Activated naive CD8-positive, alpha-beta T cell treated with anti-CD3 and anti-CD28 coated beads, Interleukin-2, amount 50 U/mL, for 24 hours (primary cell): ENCODE measurements at regions not wholly inside any gene's neighbourhood (a gene's known extent, or its start where the extent isn't known, plus 50 kb on each side); places are given as distances from the start of the nearest gene placed in this dataset.

Experiments used
- ATAC-seq: fragments of 150-1000 bp; cut with Tn5 transposase; one replicate; pipeline ENCODE4 v1.10.0; 2021
- DNase-seq: peaks from one replicate; pipeline ENCODE4 v3.0.0; 2021
- H3K27ac Mint-ChIP-seq: one replicate; pipeline ENCODE4 v1.8.0; 2021; ENCODE audit warnings: mild to moderate bottlenecking, mixed read lengths
- H3K27me3 Mint-ChIP-seq: one replicate; pipeline ENCODE4 v1.8.0; 2021; ENCODE audit warnings: mixed read lengths
- H3K36me3 Mint-ChIP-seq: one replicate; pipeline ENCODE4 v1.8.0; 2021; ENCODE audit warnings: low read depth, mixed read lengths
- H3K4me1 Mint-ChIP-seq: one replicate; pipeline ENCODE4 v1.8.0; 2021; ENCODE audit warnings: mixed read lengths
- H3K4me3 Mint-ChIP-seq: one replicate; pipeline ENCODE4 v1.8.0; 2021; ENCODE audit warnings: mild to moderate bottlenecking, moderate library complexity, mixed read lengths
- H3K9me3 Mint-ChIP-seq: one replicate; pipeline ENCODE4 v1.8.0; 2021; ENCODE audit warnings: mixed read lengths

- ATAC-seq (peak; percentile 70), DNase-seq (peak; percentile 58)
- Mint-ChIP-seq H3K4me1 (no peaks in the 10 kb centered on the region), H3K4me3 (no peak overlapping the region), H3K27me3 (peaks cover 32% of the 10 kb centered on the region), H3K9me3 (no peaks in the 10 kb centered on the region), H3K27ac (no peak overlapping the region), H3K36me3 (no peaks in the 10 kb centered on the region)
These were observed 104.7 kb downstream of the MRM1 start for GRCh38 chr17:36705874-36706731.

- no peaks in the 10 kb centered on the region for H3K36me3 Mint-ChIP-seq
- DNase-seq (no peak), ATAC-seq (no peak)
- H3K27ac Mint-ChIP-seq = no peak overlapping the region
- H3K4me1 Mint-ChIP-seq = no peaks in the 10 kb centered on the region
- peaks cover 19% of the 10 kb centered on the region for H3K27me3 Mint-ChIP-seq
- no peak overlapping the region for H3K4me3 Mint-ChIP-seq
- no peaks in the 10 kb centered on the region for H3K9me3 Mint-ChIP-seq
These were observed 106.5 kb downstream of the MRM1 start for GRCh38 chr17:36707904-36708303.

GRCh38 chr17:36714789-36715188 lies 113.4 kb downstream of the MRM1 start:
- H3K9me3 Mint-ChIP-seq = no peaks in the 10 kb centered on the region
- no peak for DNase-seq
- no peaks in the 10 kb centered on the region for H3K36me3 Mint-ChIP-seq
- peaks cover 2% of the 10 kb centered on the region for H3K27me3 Mint-ChIP-seq
- no peaks in the 10 kb centered on the region for H3K4me1 Mint-ChIP-seq
- no peak for ATAC-seq
- H3K4me3 Mint-ChIP-seq = no peak overlapping the region
- H3K27ac Mint-ChIP-seq = no peak overlapping the region

- no peak for ATAC-seq
- Mint-ChIP-seq H3K27ac (no peak overlapping the region), H3K27me3 (peaks cover 2% of the 10 kb centered on the region), H3K4me3 (no peak overlapping the region), H3K4me1 (peaks cover 11% of the 10 kb centered on the region), H3K9me3 (no peaks in the 10 kb centered on the region), H3K36me3 (no peaks in the 10 kb centered on the region)
- DNase-seq = no peak
These were observed 114.6 kb downstream of the MRM1 start for GRCh38 chr17:36715951-36716350.

GRCh38 chr17:36717088-36717487 lies 115.7 kb downstream of the MRM1 start:
- Mint-ChIP-seq H3K4me1 (peaks cover 21% of the 10 kb centered on the region), H3K4me3 (no peak overlapping the region), H3K27ac (no peak overlapping the region), H3K9me3 (no peaks in the 10 kb centered on the region), H3K27me3 (peaks cover 2% of the 10 kb centered on the region), H3K36me3 (no peaks in the 10 kb centered on the region)
- ATAC-seq (no peak), DNase-seq (no peak)

GRCh38 chr17:36720131-36720530 lies 118.7 kb downstream of the MRM1 start:
- peaks cover 2% of the 10 kb centered on the region for H3K27me3 Mint-ChIP-seq
- peak overlapping the region; percentile 13 for H3K27ac Mint-ChIP-seq
- peaks cover 47% of the 10 kb centered on the region for H3K4me1 Mint-ChIP-seq
- DNase-seq (no peak), ATAC-seq (no peak)
- H3K4me3 Mint-ChIP-seq = no peak overlapping the region
- H3K9me3 Mint-ChIP-seq = no peaks in the 10 kb centered on the region
- no peaks in the 10 kb centered on the region for H3K36me3 Mint-ChIP-seq

- Mint-ChIP-seq H3K27ac (peak overlapping the region; percentile 98), H3K9me3 (no peaks in the 10 kb centered on the region), H3K4me3 (peak overlapping the region; percentile 80), H3K27me3 (peaks cover 2% of the 10 kb centered on the region), H3K36me3 (no peaks in the 10 kb centered on the region), H3K4me1 (peaks cover 60% of the 10 kb centered on the region)
- DNase-seq = no peak
- peak; percentile 75 for ATAC-seq
These were observed 120.3 kb downstream of the MRM1 start for GRCh38 chr17:36721560-36722120.

GRCh38 chr17:36722121-36722902 lies 120.9 kb downstream of the MRM1 start:
- DNase-seq (peak; percentile 83), ATAC-seq (peak; percentile 94)
- H3K4me3 Mint-ChIP-seq = peak overlapping the region; percentile 80
- peak overlapping the region; percentile 98 for H3K27ac Mint-ChIP-seq
- peaks cover 2% of the 10 kb centered on the region for H3K27me3 Mint-ChIP-seq
- no peaks in the 10 kb centered on the region for H3K36me3 Mint-ChIP-seq
- peaks cover 65% of the 10 kb centered on the region for H3K4me1 Mint-ChIP-seq
- H3K9me3 Mint-ChIP-seq = no peaks in the 10 kb centered on the region

GRCh38 chr17:36722903-36723263 lies 121.5 kb downstream of the MRM1 start:
- ATAC-seq = no peak

GRCh38 chr17:36723459-36724025 lies 122.2 kb downstream of the MRM1 start:
- ATAC-seq (no peak), DNase-seq (no peak)
- Mint-ChIP-seq H3K4me3 (peak overlapping the region; percentile 80), H3K27me3 (peaks cover under 1% of the 10 kb centered on the region), H3K4me1 (peaks cover 77% of the 10 kb centered on the region), H3K27ac (peak overlapping the region; percentile 98), H3K9me3 (no peaks in the 10 kb centered on the region), H3K36me3 (no peaks in the 10 kb centered on the region)

More at GRCh38 chr17:36722903-36723263, 121.5 kb downstream of the MRM1 start:
- peak overlapping the region; percentile 80 for H3K4me3 Mint-ChIP-seq
- H3K27ac Mint-ChIP-seq = peak overlapping the region; percentile 98
- no peak for DNase-seq
- peaks cover 2% of the 10 kb centered on the region for H3K27me3 Mint-ChIP-seq
- H3K4me1 Mint-ChIP-seq = peaks cover 70% of the 10 kb centered on the region
- H3K36me3 Mint-ChIP-seq = no peaks in the 10 kb centered on the region
- no peaks in the 10 kb centered on the region for H3K9me3 Mint-ChIP-seq

- no peak for DNase-seq
- no peak for ATAC-seq
- Mint-ChIP-seq H3K27me3 (peaks cover 7% of the 10 kb centered on the region), H3K4me3 (no peak overlapping the region), H3K36me3 (no peaks in the 10 kb centered on the region), H3K9me3 (no peaks in the 10 kb centered on the region), H3K4me1 (peaks cover 72% of the 10 kb centered on the region), H3K27ac (peak overlapping the region; percentile 26)
These were observed 124.8 kb downstream of the MRM1 start for GRCh38 chr17:36726199-36726598.

- peaks cover 64% of the 10 kb centered on the region for H3K4me1 Mint-ChIP-seq
- peak overlapping the region; percentile 34 for H3K27ac Mint-ChIP-seq
These were observed 125.7 kb downstream of the MRM1 start for GRCh38 chr17:36727052-36727451.

GRCh38 chr17:36727577-36727976 lies 126.2 kb downstream of the MRM1 start:
- Mint-ChIP-seq H3K4me1 (peaks cover 61% of the 10 kb centered on the region), H3K27me3 (peaks cover 14% of the 10 kb centered on the region), H3K4me3 (peak overlapping the region; percentile 62), H3K27ac (peak overlapping the region; percentile 73), H3K36me3 (no peaks in the 10 kb centered on the region), H3K9me3 (no peaks in the 10 kb centered on the region)
- no peak for DNase-seq
- no peak for ATAC-seq

More at GRCh38 chr17:36727052-36727451, 125.7 kb downstream of the MRM1 start:
- peaks cover 9% of the 10 kb centered on the region for H3K27me3 Mint-ChIP-seq
- no peak for ATAC-seq
- no peak for DNase-seq
- H3K36me3 Mint-ChIP-seq = no peaks in the 10 kb centered on the region
- H3K4me3 Mint-ChIP-seq = no peak overlapping the region
- H3K9me3 Mint-ChIP-seq = no peaks in the 10 kb centered on the region
